ENCODE measurements at regions not wholly inside any gene's neighbourhood (a gene's known extent, or its start where the extent isn't known, plus 50 kb on each side); places are given as distances from the start of the nearest gene placed in this dataset.
"Not testable (repeated sequence)": the region's sequence is repeated elsewhere in the genome, so short reads cannot be mapped to it uniquely, and the experiment has no call there.

GRCh38 chr13:54440853-54441400, 1412.3 kb downstream of the OLFM4 start:
- not testable (repeated sequence) for TF ChIP-seq EZH2 (IDR thresholded peaks at IDR 0.05); POLR2AphosphoS5 (IDR thresholded peaks at IDR 0.05; ENCODE audit: borderline replicate concordance, low read depth, low read length)
